Spinal cord (tissue), 9 donors: ENCODE measurements at regions not wholly inside any gene's neighbourhood (a gene's known extent, or its start where the extent isn't known, plus 50 kb on each side); places are given as distances from the start of the nearest gene placed in this dataset.

Experiments used
- DNase-seq, 6 donors: peaks; one replicate each; pipeline versions ENCODE4 v3.0.0 to v3.0.0-alpha.2; 2013 to 2015; ENCODE audit warnings: low spot score in 6 of 6, low read depth in 4 of 6
- H3K27ac ChIP-seq: one replicate; pipeline ENCODE4 v1.5.1; 2013; ENCODE audit warnings: low read depth, low read length, control low read depth
- H3K27me3 ChIP-seq: one replicate; pipeline ENCODE4 v1.6.1; 2013; ENCODE audit warnings: low read length; ENCODE audit not compliant: control insufficient read depth, insufficient read depth
- H3K36me3 ChIP-seq: one replicate; pipeline ENCODE4 v1.6.1; 2013; ENCODE audit warnings: low read length; ENCODE audit not compliant: control insufficient read depth, insufficient read depth
- H3K4me1 ChIP-seq: one replicate; pipeline ENCODE4 v1.6.1; 2013; ENCODE audit warnings: low read length; ENCODE audit not compliant: control insufficient read depth, insufficient read depth
- H3K4me3 ChIP-seq: one replicate; pipeline ENCODE4 v1.5.1; 2013; ENCODE audit warnings: low read depth, low read length, control low read depth
- H3K9me3 ChIP-seq: one replicate; pipeline ENCODE4 v1.6.1; 2013; ENCODE audit warnings: low read length; ENCODE audit not compliant: control insufficient read depth, insufficient read depth
- WGBS: methylation state at CpG from one replicate; pipeline ENCODE4 v1.1.5; 2013; ENCODE audit warnings: missing lambda C conversion rate; ENCODE audit not compliant: insufficient coverage; 5-methylcytosine and 5-hydroxymethylcytosine counted together
- donor health status: healthy.

- Histone ChIP-seq H3K27me3 (no peaks in the 10 kb centered on the region), H3K4me3 (no peak overlapping the region), H3K27ac (no peak overlapping the region), H3K36me3 (no peaks in the 10 kb centered on the region), H3K9me3 (peaks cover 4% of the 10 kb centered on the region), H3K4me1 (peaks cover 11% of the 10 kb centered on the region)
- 58% methylated on average over 3 of the region's 5 CpGs for WGBS
- DNase-seq = no peak
Measured at GRCh38 chr1:232310541-232310940, 319.4 kb downstream of the SIPA1L2 start.

- H3K9me3 ChIP-seq = peaks cover 4% of the 10 kb centered on the region
- WGBS = 53% methylated on average over 1 of the region's 3 CpGs
- DNase-seq = no peak
- no peaks in the 10 kb centered on the region for H3K27me3 ChIP-seq
- H3K36me3 ChIP-seq = no peaks in the 10 kb centered on the region
- H3K27ac ChIP-seq = no peak overlapping the region
- no peak overlapping the region for H3K4me3 ChIP-seq
- peaks cover 11% of the 10 kb centered on the region for H3K4me1 ChIP-seq
Measured at GRCh38 chr1:232308616-232309015, 321.3 kb downstream of the SIPA1L2 start.

GRCh38 chr1:232307296-232308017, 322.5 kb downstream of the SIPA1L2 start:
- WGBS = 69% methylated on average over 2 of the region's 5 CpGs
- H3K9me3 ChIP-seq = peaks cover 4% of the 10 kb centered on the region
- H3K27me3 ChIP-seq = no peaks in the 10 kb centered on the region
- no peaks in the 10 kb centered on the region for H3K36me3 ChIP-seq
- H3K4me1 ChIP-seq = peaks cover 11% of the 10 kb centered on the region
- H3K4me3 ChIP-seq = no peak overlapping the region
- peak in 1 of 6 donors; percentile 25 for DNase-seq
- H3K27ac ChIP-seq = peak overlapping the region; percentile 57

GRCh38 chr1:232306269-232306961, 323.5 kb downstream of the SIPA1L2 start:
- H3K27ac ChIP-seq = peak overlapping the region; percentile 1
- WGBS = 58% methylated on average over 6 of the region's 8 CpGs

GRCh38 chr1:232305050-232305449, 324.9 kb downstream of the SIPA1L2 start:
- H3K36me3 ChIP-seq = no peaks in the 10 kb centered on the region
- peaks cover 11% of the 10 kb centered on the region for H3K4me1 ChIP-seq
- no peak overlapping the region for H3K27ac ChIP-seq
- H3K9me3 ChIP-seq = peaks cover 4% of the 10 kb centered on the region
- H3K27me3 ChIP-seq = no peaks in the 10 kb centered on the region
- no peak overlapping the region for H3K4me3 ChIP-seq
- WGBS = 68% methylated on average over 2 of the region's 4 CpGs
- peak in 1 of 6 donors; percentile 76 for DNase-seq

More at GRCh38 chr1:232306269-232306961, 323.5 kb downstream of the SIPA1L2 start:
- H3K27me3 ChIP-seq = no peaks in the 10 kb centered on the region
- H3K36me3 ChIP-seq = no peaks in the 10 kb centered on the region
- peaks cover 11% of the 10 kb centered on the region for H3K4me1 ChIP-seq
- no peak overlapping the region for H3K4me3 ChIP-seq
- DNase-seq = peak in 1 of 6 donors; percentile 64
- peaks cover 4% of the 10 kb centered on the region for H3K9me3 ChIP-seq

- H3K4me3 ChIP-seq = no peak overlapping the region
- WGBS = 88% methylated on average over 1 of the region's 5 CpGs
- no peak for DNase-seq
- no peak overlapping the region for H3K27ac ChIP-seq
- H3K36me3 ChIP-seq = no peaks in the 10 kb centered on the region
- H3K4me1 ChIP-seq = peaks cover 11% of the 10 kb centered on the region
- H3K27me3 ChIP-seq = no peaks in the 10 kb centered on the region
- no peaks in the 10 kb centered on the region for H3K9me3 ChIP-seq
Measured at GRCh38 chr1:232303222-232303620, 326.7 kb downstream of the SIPA1L2 start.

GRCh38 chr1:232302376-232303221, 327.3 kb downstream of the SIPA1L2 start:
- DNase-seq = no peak
- Histone ChIP-seq H3K4me1 (peaks cover 11% of the 10 kb centered on the region), H3K27ac (no peak overlapping the region), H3K4me3 (no peak overlapping the region), H3K27me3 (no peaks in the 10 kb centered on the region), H3K9me3 (no peaks in the 10 kb centered on the region), H3K36me3 (no peaks in the 10 kb centered on the region)
- WGBS = 85% methylated on average over 1 of the region's 4 CpGs

GRCh38 chr1:232301246-232301645, 328.7 kb downstream of the SIPA1L2 start:
- Histone ChIP-seq H3K36me3 (no peaks in the 10 kb centered on the region), H3K27ac (no peak overlapping the region), H3K27me3 (no peaks in the 10 kb centered on the region), H3K4me3 (no peak overlapping the region), H3K4me1 (peaks cover 5% of the 10 kb centered on the region), H3K9me3 (no peaks in the 10 kb centered on the region)
- WGBS = 90% methylated on average over 2 of the region's 8 CpGs
- no peak for DNase-seq

- no peak overlapping the region for H3K4me3 ChIP-seq
- no peak overlapping the region for H3K27ac ChIP-seq
- DNase-seq = no peak
- H3K36me3 ChIP-seq = no peaks in the 10 kb centered on the region
- no peaks in the 10 kb centered on the region for H3K27me3 ChIP-seq
- no peaks in the 10 kb centered on the region for H3K4me1 ChIP-seq
- 100% methylated on average over 1 of the region's 2 CpGs for WGBS
- no peaks in the 10 kb centered on the region for H3K9me3 ChIP-seq
Measured at GRCh38 chr1:232300466-232300865, 329.5 kb downstream of the SIPA1L2 start.
